GM21423 (cell line): ENCODE measurements at regions not wholly inside any gene's neighbourhood (a gene's known extent, or its start where the extent isn't known, plus 50 kb on each side); places are given as distances from the start of the nearest gene placed in this dataset.

ENCODE experiments used
- ATAC-seq: cut with Tn5 transposase; IDR thresholded peaks from one replicate; pipeline ENCODE4 v1.9.1; 2021; ENCODE audit warnings: mild to moderate bottlenecking, moderate library complexity; ENCODE audit not compliant: unreplicated experiment

DNA sequence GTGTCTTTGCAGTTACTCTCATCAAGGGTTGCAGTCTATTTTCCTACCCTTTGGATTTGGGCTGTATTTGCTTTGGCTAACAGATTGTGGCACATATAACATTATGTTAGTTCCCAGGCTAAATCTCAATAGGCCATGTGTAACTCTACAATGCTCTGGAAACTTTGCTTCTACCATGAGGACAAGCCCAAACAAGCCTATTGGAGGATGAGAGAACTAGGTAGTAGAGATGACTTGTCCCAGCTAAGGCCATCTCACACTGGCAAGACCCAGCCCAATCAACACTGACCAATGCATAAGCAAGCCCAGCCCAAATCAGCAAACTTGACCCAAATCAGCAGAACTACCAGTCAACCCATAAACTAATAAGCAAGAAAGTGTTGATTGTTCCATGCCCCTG lies 311.8 kb downstream of the NDFIP2 start:
- no peak for ATAC-seq

DNA sequence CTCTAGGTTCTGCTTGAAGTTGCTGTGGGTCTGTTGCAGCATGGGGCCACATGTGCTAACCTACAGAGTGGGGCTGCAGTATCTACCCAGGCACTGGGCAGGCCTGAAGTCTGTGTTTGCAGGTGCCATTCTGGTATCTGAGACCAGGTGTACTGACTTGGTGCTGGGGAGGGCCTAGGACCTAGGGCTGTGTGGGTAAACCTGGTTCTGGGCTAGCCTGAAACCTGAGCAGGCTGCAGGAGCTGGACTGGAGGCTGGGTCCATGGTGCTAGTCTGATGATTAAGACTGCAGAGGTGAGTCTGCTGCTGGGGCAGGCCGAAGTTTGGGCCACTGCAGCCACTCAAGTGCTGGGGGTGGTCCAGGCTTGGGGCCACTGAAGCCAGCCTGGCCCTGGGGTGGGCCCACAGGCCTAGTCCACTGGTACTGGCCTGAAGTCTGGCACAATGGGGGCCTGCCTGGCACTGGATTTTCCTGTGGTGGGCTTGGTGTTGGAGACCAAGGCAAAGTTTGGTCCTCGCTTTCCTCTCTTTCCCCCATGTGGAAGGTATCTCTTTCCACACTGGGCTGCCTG lies 310.6 kb downstream of the NDFIP2 start:
- no peak for ATAC-seq

DNA sequence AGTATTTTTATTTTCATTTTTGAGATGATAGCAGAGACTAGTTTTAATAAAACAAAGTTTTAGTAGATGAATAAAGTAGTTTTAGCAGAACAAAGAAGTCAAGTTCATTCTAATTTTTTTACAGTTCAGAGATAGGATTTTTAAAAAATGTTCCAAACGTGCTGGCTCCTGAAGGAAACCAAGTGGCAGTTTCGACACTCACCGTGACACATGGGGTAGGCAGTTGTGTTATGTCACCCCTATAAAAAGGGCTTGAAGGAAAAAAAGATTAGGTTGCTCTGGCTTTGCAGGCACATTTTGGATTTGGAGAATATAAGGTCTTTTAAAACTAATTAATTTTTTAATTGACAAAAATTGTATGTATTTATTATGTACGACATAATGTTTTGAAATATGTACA lies 305.2 kb downstream of the NDFIP2 start:
- no peak for ATAC-seq

DNA sequence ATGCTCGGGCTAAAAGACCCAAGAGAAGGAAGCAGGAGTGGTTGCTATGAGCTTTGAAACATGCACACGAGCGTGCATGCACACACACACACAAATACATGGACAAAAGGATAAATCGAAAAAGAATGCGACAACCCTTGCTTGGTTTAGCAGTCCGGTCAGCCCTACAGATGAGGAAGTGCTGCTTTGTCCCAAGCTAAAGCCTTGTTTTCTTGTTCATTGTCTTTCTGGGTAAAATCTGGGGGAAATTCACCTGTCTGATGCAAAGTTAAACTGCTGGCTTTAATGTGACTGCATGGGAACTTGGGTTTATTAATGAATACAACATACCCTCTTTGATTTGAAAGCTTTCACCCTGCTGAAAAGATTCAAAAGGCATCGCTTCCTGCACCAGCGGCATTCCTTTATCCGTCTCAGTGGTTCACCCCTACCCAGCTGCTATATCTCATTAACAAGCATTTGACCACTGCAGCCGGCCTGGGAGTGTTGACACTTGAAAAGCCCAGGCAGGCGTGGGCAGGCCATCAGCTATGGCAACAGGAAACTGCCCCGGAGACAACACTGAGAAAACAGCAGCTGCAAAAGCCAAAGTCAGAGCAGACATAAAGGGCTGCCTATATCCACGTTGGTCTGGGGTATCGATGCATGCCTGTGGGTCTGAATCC lies 301.7 kb downstream of the NDFIP2 start:
- no peak for ATAC-seq

DNA sequence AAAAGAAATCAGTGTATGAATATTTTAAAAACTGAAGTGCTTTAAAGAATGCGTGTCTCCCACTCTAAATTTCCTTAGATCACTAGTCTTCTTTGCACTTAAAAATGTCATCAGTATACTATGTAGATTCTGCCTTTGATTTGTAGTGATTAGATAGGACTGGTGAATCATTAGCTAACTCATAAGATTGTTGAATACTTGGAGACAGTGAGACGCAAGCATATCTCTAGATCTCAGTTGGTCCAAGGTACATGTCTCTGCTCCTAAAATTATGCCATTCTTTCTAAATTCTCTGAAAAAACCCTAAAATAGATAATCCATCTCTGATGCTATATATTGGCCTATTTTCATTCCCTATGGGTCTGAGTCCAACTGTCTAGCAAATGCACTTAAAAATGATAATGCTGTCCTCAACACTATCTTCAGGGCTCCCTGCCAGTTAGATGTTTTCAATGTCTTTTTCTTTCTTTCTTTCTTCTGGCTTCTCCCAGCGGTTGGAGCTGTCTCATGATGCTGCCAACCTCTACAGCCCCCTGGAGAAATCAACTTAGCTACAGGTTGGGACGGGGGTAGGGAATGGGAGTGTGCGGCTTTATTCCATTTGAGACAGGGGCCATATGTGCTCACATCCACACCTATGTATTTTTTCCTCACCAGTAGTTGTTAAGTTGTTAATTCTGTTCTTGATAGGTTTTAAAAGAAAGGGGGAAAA lies 301.0 kb downstream of the NDFIP2 start:
- ATAC-seq: no peak

DNA sequence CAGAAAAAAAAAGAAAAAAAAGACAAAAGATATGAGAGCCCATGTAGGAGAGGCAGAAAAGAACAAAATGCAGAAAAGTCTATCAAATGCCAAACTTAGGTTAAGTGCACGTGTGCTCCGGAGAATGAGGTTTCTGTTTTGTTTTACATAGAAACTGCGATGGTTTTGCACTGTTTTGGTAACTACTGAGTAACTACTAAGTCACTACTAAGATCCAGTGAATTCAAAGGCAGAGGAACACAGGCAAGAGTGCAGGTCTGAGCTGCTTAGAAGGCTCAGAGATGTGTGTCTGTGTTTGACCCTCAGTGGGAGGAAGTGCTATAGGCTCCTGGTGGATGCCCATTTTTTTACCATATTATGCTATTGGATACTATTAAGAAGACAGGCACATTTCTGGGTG lies 299.3 kb downstream of the NDFIP2 start:
- no peak for ATAC-seq

DNA sequence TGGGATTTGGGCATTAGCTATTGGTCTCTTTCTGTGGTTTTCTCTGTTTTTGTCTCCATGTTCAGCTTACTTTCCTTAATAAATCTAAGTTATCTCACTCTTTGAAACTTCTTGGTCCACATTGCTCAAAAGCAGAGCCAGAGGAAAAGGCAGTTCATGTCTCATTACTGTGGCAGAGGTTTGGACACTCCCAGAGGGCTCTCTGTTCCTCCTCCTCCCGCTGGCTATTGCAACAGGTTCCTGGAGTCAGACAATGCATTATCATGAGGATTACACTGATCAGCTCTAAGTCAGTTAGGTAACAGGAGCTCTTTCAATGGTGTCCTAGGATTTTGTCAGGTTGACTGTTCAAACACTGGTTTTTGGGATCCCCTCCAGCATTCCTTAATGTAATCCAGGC lies 298.8 kb downstream of the NDFIP2 start:
- ATAC-seq: no peak

DNA sequence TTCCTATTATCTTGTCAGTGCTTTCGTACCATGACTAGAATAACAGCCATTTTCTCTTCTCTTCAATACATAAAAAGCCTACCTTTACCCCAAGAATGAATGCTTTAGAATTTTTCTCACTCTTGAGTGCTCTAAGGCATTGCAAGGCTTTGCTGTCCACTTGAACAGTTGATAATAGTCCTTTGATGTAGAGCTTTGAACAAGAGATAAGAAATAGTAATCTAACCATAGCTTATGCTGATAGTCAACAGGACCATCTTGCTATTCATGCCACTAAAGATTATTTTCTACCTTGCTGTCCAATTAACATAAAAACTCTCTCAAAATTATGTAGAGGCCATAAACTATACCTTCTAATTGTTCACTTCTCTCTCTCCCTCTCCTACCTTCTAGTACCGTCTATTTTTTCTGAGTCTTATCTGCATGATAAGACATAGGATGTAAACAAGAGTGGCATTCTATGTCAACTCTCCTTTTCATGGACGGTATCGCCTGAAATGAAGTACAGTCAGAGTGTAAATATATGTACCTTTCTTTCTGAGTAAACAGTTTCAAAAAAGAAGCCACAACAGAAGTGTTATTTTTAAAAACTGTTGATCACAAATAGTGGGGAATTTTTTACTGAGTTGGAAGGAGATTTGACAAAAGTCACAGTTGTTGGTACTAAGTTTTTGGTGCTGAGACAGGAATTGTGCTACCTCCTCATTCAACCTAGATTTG lies 297.9 kb downstream of the NDFIP2 start:
- ATAC-seq: no peak

DNA sequence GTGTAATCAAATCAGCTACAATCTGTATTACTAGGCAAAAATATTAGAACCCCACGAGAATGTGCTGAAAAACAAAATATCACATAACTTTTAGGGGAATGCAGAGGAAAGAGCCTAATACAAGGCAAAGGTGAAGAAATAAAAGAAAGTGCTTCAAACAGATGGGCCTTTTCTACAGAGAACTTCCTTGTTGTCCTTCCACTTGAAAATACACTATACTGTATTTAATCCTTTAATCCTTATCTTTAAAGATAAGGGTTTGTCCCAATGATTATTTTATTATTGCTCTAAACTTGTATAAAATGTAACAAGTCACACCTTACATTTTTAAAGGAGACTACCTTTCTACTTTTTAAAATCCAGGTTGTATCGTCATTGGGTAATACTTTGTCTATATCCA lies 296.5 kb downstream of the NDFIP2 start:
- no peak for ATAC-seq

DNA sequence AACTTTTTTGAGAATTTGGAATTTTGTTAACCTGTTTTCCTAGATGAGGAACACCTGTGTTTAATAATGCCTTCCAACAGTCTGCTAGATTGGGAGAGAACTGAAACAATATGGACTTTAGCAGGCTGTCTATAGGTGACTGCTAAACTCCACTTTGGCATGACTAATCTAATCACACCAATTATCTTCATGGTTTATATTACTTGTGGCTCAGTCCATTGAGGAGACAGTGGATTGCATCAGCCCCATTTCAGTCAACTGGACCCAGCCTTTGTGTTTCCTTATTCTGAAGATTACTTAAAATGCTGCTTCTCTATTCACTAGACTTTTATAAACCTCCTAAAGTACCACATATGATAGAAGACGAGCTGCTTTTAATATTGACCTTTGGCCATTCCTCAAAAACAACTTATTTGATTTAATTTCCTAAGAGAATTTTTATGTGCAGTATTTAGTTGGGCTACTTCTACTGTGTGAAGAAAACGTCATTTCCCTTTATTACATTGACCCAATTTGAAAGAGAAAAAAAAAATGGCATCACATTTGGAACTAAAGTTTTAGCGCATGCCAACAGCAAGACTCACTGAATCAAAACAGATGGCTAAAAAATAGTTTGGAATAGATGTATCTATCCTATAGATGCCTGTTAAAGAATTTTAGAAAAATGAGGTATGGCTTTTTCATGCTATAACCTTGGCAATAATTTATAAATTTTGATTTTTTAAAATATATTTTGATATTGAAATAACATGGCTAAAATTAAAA lies 295.8 kb downstream of the NDFIP2 start:
- no peak for ATAC-seq

DNA sequence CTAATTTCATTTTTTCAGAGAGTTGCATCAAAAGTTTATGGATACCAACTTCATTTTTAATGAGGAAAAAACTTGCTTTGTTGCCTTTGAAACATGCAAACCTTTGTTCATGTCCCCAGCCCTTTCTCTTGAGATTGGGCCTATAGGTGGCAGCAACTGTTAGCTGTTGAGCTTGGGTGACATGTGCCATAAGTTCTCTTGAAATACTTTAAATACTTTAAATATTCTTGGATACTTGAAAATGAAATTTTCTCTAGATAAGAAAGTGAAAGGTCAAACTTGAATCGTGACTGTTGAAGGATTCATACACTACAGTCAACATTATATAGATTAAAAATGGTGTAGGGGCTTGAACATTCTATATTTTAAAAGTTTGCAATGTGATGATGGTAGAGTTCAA lies 294.9 kb downstream of the NDFIP2 start:
- peak; percentile 86 for ATAC-seq

DNA sequence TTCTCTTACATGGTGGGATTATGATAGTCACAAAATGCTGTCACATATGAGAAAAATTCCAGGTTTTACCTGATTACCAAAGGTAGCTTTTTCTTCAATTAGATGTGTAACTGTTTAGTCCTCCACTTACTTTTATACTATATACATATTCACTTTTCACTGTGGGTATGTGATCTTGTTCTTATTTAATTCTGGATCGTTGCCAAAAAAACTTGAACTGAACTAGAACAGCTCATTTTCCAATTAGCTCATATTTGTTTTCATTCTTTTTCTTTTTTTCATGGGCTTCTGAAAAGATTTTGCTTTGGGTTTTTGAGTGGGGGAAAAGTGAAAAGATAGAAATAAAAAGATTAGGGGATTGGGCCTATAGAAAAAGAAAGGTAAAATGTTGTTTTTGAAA lies 291.9 kb downstream of the NDFIP2 start:
- ATAC-seq: no peak

DNA sequence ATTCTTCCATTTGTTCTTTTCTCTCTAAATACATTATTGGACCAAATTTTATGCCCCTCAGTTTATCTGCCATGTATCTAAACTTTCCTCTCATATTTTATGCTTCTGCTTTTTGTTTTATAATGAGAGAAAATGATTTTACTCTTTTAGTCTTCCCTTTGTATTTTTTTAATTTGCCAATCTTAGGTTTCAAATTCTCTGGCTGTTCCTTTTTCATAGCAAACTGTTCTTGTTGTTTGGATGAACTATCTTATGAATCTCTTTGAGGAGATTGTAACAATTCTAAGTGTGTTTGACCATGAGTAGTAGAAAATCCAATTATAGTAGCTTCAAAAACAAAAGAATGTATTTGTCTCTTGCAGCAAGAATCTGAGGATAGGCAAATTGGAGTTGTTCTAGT lies 290.5 kb downstream of the NDFIP2 start:
- ATAC-seq: no peak

DNA sequence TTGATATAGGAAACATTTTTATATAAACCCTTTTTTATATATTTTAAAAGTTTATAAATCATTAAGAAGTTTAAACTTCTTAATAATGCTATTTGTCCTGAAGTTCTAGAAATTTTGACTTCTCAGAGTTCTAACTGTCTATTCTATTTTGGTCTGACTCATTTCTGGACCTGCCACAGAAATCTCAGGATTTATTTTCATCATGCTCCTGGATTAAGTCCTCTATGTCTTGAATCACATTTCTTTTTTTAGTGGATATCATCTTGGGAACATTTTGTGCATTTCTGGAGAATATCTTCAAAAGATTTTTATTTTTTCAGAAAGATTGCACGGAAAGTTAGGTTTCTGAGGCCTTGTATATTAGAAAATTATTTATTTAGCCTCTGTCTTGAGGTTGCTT lies 289.1 kb downstream of the NDFIP2 start:
- no peak for ATAC-seq

DNA sequence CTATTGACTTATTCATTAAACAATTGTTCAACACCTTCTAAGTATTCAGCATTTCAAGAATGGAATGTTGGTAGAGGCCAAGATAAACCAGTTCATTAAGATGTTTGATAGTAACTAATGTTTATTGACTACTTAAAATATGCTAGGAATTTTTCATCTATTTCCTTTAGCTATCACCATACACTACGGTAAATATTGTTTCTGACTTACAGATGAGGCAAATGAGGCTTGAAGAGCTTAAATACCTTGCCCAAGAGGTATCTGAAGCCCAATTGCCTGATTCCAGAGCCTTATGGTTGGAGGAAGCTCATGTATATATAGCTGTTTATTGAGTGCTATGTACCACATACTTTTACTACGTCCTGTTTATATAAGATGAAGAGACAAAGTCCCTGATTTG lies 286.2 kb downstream of the NDFIP2 start:
- ATAC-seq: no peak

DNA sequence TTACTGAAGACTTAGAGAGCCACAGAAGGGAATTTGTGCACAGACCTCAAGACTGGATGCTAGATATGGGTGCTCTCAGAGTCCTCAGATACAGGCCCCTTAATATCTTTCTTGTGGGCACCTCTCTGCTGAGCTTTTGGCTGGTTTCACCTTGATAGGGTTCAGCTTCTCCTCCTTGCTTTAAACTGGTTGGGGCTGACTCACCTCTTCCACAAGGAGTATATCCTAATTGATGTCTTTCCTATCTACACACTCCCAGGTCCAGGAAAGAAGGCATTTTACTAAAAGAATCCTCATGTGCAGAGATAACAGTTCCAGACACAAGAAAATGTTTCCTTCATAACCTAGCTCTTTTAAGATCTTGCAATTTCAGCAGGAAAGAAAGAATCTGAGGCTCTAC lies 284.4 kb downstream of the NDFIP2 start:
- ATAC-seq: no peak

DNA sequence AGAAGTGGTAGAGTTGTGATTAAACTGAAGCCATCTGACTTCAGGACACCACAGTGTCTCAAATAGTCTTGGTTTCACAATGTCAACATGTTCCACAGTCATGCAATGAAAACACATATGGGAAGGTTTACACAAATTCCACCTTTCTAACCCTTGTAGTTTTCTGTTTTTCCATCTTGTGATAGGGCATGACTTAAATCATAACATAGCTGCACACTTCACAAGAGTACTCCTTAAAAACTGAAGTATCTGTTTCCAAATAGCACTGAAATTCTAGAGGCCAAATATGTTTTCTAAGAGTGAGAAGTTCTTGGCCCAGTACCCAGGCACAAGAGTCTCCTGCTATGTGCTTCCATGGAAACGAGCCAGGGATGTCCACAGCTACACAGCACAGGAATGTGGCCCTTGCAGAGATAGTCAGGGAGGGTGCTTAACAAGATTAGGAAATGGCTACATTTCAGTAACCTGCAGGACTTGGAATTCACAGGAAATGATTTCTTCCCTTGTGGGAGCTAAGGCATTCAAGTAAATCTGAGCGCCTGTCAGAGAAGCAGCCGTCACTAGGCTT lies 269.1 kb downstream of the NDFIP2 start:
- no peak for ATAC-seq

DNA sequence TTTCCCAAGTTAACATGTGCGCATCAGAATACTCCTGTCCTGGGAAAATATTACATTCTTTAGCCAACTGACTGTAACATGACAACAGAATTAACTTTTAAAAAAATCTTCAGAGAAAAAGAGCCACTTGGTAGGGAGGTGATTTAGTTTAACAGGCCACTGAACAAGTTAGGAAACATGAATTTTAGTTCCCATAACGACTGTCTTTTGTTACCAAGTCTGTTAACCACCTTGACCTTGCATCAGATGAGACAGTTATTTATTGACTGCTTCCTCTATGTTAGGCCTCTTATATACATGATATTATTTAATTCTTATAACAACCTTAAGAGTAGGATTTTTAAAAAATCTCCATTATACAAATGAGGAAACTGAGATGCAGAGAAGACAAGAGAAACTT lies 268.6 kb downstream of the NDFIP2 start:
- no peak for ATAC-seq

DNA sequence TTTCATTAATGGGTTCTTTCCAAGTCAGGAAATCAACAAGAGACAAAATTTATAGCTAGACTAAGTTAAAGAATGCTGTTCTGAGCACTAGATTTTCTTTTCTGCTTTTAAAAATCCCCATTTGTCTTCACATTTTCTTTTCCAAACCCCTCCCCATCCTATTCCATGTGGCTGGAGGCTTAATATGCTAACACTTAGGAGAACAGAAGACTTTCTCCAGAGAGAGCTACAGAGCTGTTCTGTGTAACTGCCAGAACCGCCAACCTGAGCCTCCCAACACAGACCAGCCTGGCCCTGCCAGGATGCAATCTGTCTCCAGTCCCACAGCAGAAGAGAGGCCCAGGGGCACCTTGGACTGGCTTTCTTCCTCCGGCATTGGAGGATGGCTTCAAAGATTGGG lies 264.1 kb downstream of the NDFIP2 start:
- ATAC-seq: no peak

DNA sequence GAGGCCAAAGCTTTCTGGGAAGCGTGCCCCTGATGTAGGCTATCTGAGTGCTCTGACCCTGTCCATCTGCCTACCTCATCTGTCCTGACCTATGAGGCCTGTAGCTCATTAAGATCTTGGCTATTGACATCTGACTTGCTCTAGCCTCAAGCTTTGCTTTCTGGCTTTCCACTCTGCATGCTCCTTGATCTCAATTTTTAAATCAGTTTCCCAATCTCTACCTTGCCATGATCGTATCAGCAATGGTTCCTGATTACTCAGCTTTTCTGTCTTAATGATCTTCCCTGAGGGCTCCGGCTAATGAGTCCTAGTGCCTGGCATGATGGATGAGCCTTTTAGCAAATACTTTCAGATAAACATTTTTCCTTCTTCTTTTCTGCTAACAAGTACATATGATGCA lies 262.0 kb downstream of the NDFIP2 start:
- ATAC-seq: no peak

DNA sequence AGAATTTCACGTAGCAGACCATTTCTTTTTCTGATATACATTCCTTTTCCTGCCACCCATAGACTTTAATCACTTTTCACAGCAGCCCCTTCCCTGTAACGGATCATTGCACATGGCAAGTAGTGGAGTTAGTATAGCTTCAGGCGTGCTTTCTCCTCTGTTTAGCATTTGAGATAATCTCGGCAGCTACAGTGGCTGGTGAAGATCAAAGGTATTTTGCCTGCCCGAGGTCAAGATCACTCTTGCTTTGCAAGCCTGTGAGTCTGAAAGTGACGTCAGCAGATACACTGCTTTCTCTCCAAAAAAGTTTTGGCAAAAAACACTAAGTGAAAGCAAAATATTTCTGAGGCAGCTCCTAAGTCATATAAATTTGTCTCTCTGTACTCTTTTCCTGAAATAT lies 260.0 kb downstream of the NDFIP2 start:
- no peak for ATAC-seq
